ENCODE measurements at regions not wholly inside any gene's neighbourhood (a gene's known extent, or its start where the extent isn't known, plus 50 kb on each side); places are given as distances from the start of the nearest gene placed in this dataset.

- TF ChIP-seq CTCF (IDR thresholded peaks at IDR 0.05 in 2 of 3, conservative IDR thresholded peaks at IDR 0.05 in 1 of 3; ENCODE audit: borderline replicate concordance in 1 of 3, insufficient read depth in 1 of 3, low read depth in 2 of 3, low read length in 2 of 3): no peak
- TF ChIP-seq YY1 (IDR thresholded peaks at IDR 0.05; ENCODE audit: extremely low read depth, insufficient replicate concordance, low read depth, low read length): no peak
- TF ChIP-seq POLR2AphosphoS5 (IDR thresholded peaks at IDR 0.05; ENCODE audit: low read depth, low read length): no peak
- no peak for TF ChIP-seq POLR2A (IDR thresholded peaks at IDR 0.05; ENCODE audit: borderline replicate concordance, extremely low read depth, insufficient read depth, insufficient read length)
Observed at GRCh38 chr1:244778344-244778743, 57.1 kb upstream of the COX20 start.

Data from HCT116 (cell line).